AG10803 (cell line): ENCODE measurements at regions not wholly inside any gene's neighbourhood (a gene's known extent, or its start where the extent isn't known, plus 50 kb on each side); places are given as distances from the start of the nearest gene placed in this dataset.
A peak's percentile ranks its signal among the peaks of the same experiment; 100 is the strongest.

ENCODE experiments used
- DNase-seq: peaks from one replicate; pipeline ENCODE4 v3.0.0; 2010; ENCODE audit warnings: low read depth
- H3K4me3 ChIP-seq: 2 replicates; pipeline ENCODE4 v1.5.1; 2011; ENCODE audit warnings: mild to moderate bottlenecking, low read length, control low read depth
- CTCF ChIP-seq: conservative IDR thresholded peaks from 2 replicates; pipeline ENCODE4 v1.5.1; 2011; ENCODE audit warnings: mild to moderate bottlenecking, low read length, control low read depth, inconsistent platforms

GRCh38 chr2:6764968-6765723 is 100.6 kb downstream of the CMPK2 start:
- no peak for TF ChIP-seq CTCF
- no peak for DNase-seq
- H3K4me3 ChIP-seq, result no peak overlapping the region

GRCh38 chr2:6769346-6769745 is 96.4 kb downstream of the CMPK2 start:
- DNase-seq, result no peak
- H3K4me3 ChIP-seq, result no peak overlapping the region
- TF ChIP-seq CTCF, result no peak

GRCh38 chr2:6770006-6770405 is 95.7 kb downstream of the CMPK2 start:
- DNase-seq, result no peak
- H3K4me3 ChIP-seq, result no peak overlapping the region
- no peak for TF ChIP-seq CTCF

- no peak for DNase-seq
- no peak for TF ChIP-seq CTCF
- H3K4me3 ChIP-seq, result no peak overlapping the region
These were observed 93.8 kb downstream of the CMPK2 start for GRCh38 chr2:6771634-6772611.

GRCh38 chr2:6773007-6773693 is 92.6 kb downstream of the CMPK2 start:
- peak; percentile 78 for TF ChIP-seq CTCF
- DNase-seq, result peak; percentile 3
- H3K4me3 ChIP-seq, result no peak overlapping the region

GRCh38 chr2:6773694-6774044 is 92.0 kb downstream of the CMPK2 start:
- DNase-seq, result no peak

More at GRCh38 chr2:6773694-6774044, 92.0 kb downstream of the CMPK2 start:
- H3K4me3 ChIP-seq, result no peak overlapping the region
- TF ChIP-seq CTCF, result no peak
